OCI-LY7 (cell line): ENCODE measurements at regions not wholly inside any gene's neighbourhood (a gene's known extent, or its start where the extent isn't known, plus 50 kb on each side); places are given as distances from the start of the nearest gene placed in this dataset.

Source experiments
- CTCF ChIP-seq: fragments of 200-600 bp; sonication (generic); conservative IDR thresholded peaks from 2 replicates; pipeline ENCODE4 v1.5.1; 2014; ENCODE audit warnings: mild to moderate bottlenecking, antibody characterized with exemption, low read length, moderate library complexity, mixed read lengths
- EZH2phosphoT487 ChIP-seq: fragments of 200-600 bp; sonication (generic); IDR thresholded peaks from 2 replicates; pipeline ENCODE4 v1.6.1; 2018; ENCODE audit warnings: low read depth, borderline replicate concordance, mild to moderate bottlenecking, mixed run types, antibody characterized with exemption, low read length, moderate library complexity, mixed read lengths

- TF ChIP-seq CTCF (no peak), EZH2phosphoT487 (no peak)
These were observed 290.8 kb downstream of the CCDC85A start for GRCh38 chr2:56474412-56475158.
